Gastrocnemius medialis (tissue), 4 donors: ENCODE measurements at regions not wholly inside any gene's neighbourhood (a gene's known extent, or its start where the extent isn't known, plus 50 kb on each side); places are given as distances from the start of the nearest gene placed in this dataset.

Experiments
- ATAC-seq, 2 donors: fragments of 150-250 bp; one replicate each; pipeline ENCODE4 v1.9.1; 2016
- DNase-seq, 2 donors: peaks; one replicate each; pipeline ENCODE4 v3.0.0-alpha.2; 2019
- H3K27ac ChIP-seq, 4 donors: fragments of 200-600 bp; sonication (generic); 1 replicate in 1 of 4; 2 replicates in 3 of 4; pipeline ENCODE4 v1.5.1; 2016 to 2018; ENCODE audit warnings: mild to moderate bottlenecking in 2 of 4, moderate library complexity in 1 of 4
- H3K27me3 ChIP-seq, 3 donors: fragments of 200-600 bp; sonication (generic) in 2 of 3; 1 replicate in 1 of 3; 2 replicates in 2 of 3; pipeline versions ENCODE4 v1.5.1 to v1.6.0; 2016 to 2019; ENCODE audit warnings: mild to moderate bottlenecking in 1 of 3, moderate library complexity in 1 of 3
- H3K36me3 ChIP-seq, 2 donors: fragments of 200-600 bp; sonication (generic) in 1 of 2; one replicate each; pipeline ENCODE4 v1.5.1; 2017 to 2018
- H3K4me1 ChIP-seq, 2 donors: fragments of 200-600 bp; sonication (generic) in 1 of 2; one replicate each; pipeline ENCODE4 v1.5.1; 2016 to 2017; ENCODE audit warnings: mild to moderate bottlenecking in 2 of 2
- H3K4me3 ChIP-seq, 4 donors: fragments of 200-600 bp; sonication (generic) in 3 of 4; 1 replicate in 1 of 4; 2 replicates in 3 of 4; pipeline ENCODE4 v1.5.1; 2016 to 2019; ENCODE audit warnings: mild to moderate bottlenecking in 2 of 4
- H3K9me3 ChIP-seq, 3 donors: fragments of 200-600 bp; sonication (generic) in 2 of 3; 1 replicate in 1 of 3; 2 replicates in 2 of 3; pipeline ENCODE4 v1.5.1; 2016 to 2019
- CTCF ChIP-seq, 5 experiments: fragments of 450-650 bp in 3 of 5; fragments of 200-600 bp in 2 of 5; sonication (generic) in 2 of 5; IDR thresholded peaks in 4 of 5; conservative IDR thresholded peaks in 1 of 5; 1 replicate in 4 of 5; 2 replicates in 1 of 5; pipeline ENCODE4 v1.5.1; 2016 to 2019; ENCODE audit warnings: antibody characterized with exemption in 5 of 5, mild to moderate bottlenecking in 3 of 5, moderate library complexity in 3 of 5
- POLR2A ChIP-seq, 2 donors: fragments of 450-650 bp; IDR thresholded peaks; one replicate each; pipeline ENCODE4 v1.6.1; 2017; ENCODE audit warnings: antibody characterized with exemption in 2 of 2, mild to moderate bottlenecking in 2 of 2, moderate library complexity in 2 of 2
- in situ Hi-C, 4 donors: fragments of 200-750 bp; cut with MboI; loops; one replicate each; pipeline versions ENCODE4 v1.15.0 to v1.8.0; 2017; ENCODE audit warnings: low sequenced_read_pairs in 4 of 4
- intact Hi-C: fragments of 100-400 bp; cut with DNase I; formaldehyde crosslinking; loops from one replicate; pipeline ENCODE4 v1.15.1; 2023; ENCODE audit warnings: low total_unique reads

DNA sequence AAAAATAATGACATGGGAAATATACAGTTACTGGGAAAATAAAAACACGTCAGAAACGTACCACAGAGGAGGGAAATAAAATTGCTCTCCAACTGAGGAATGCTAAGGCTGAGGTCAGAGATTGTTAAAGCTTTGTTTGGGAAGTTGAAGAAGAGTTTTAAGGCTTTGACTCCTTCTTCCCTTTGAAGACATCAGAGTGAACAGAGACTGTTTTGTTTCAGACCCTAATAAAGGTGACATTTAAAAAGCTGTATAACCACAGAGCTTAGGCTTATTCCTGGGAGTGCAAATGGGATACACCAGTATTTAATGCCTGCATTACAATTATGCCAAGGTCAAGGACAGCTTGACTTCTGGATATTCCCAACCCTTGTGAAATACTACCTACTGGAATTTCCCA is 102.8 kb downstream of the TRIML1 start:
- DNase-seq (no peak), ATAC-seq (no peak)
- no peaks in the 10 kb centered on the region for H3K4me1 ChIP-seq
- H3K9me3 ChIP-seq = no peaks in the 10 kb centered on the region
- no peaks in the 10 kb centered on the region for H3K36me3 ChIP-seq
- TF ChIP-seq POLR2A (IDR thresholded peaks at IDR 0.05) (no peak), CTCF (IDR thresholded peaks at IDR 0.05 in 4 of 5, conservative IDR thresholded peaks at IDR 0.05 in 1 of 5) (no peak)
- H3K4me3 ChIP-seq = no peak overlapping the region
- H3K27ac ChIP-seq = no peak overlapping the region
- intact Hi-C loops (no loop called here), in situ Hi-C loops (no loop called here)
- H3K27me3 ChIP-seq = no peaks in the 10 kb centered on the region

DNA sequence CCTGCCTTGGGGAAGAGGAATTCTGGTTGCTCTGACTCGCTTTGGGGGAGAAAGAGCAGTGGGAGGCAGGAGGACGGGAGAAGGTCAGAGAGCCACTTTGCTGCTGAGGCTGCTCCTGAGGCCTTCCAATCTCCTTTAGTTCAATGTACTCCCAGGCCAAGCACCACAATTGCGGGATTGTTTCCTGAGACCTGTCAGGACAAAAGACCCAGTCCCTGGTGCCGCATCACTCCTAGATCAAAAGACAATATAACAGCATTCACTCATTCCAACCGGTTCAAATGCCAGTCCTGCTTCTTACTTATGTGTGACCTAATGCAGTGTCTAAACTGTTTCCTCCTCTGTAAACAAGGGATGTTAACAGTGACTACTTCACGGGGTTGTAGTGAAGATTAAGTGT is 106.4 kb downstream of the TRIML1 start:
- no peaks in the 10 kb centered on the region for H3K36me3 ChIP-seq
- ATAC-seq (no peak), DNase-seq (no peak)
- in situ Hi-C loops = no loop called here
- H3K9me3 ChIP-seq = no peaks in the 10 kb centered on the region
- intact Hi-C loops = no loop called here
- TF ChIP-seq POLR2A (IDR thresholded peaks at IDR 0.05) (no peak), CTCF (IDR thresholded peaks at IDR 0.05 in 4 of 5, conservative IDR thresholded peaks at IDR 0.05 in 1 of 5) (no peak)
- no peaks in the 10 kb centered on the region for H3K4me1 ChIP-seq
- H3K27me3 ChIP-seq = no peaks in the 10 kb centered on the region
- H3K4me3 ChIP-seq = no peak overlapping the region
- no peak overlapping the region for H3K27ac ChIP-seq

DNA sequence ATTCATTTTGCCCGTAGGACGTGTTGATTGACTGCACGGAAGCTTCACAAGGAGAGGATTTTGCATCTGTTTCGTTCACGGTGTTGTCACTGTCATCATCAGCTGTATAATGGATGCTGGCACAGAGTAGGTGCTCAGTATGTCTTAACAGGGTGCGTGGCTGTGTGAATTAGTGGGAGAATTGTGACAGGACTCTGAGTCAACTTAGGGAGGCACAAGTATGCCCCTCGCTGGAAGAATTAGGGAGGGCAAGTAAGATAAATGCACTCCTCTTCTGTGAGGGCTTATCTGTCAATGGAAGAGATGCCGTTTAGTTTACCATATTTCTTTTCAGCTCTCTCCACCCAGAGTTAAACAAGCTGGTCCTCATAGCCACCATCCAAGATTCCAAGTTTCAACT is 107.2 kb downstream of the TRIML1 start:
- intact Hi-C loops (no loop called here), in situ Hi-C loops (no loop called here)
- H3K9me3 ChIP-seq = no peaks in the 10 kb centered on the region
- H3K4me1 ChIP-seq = no peaks in the 10 kb centered on the region
- DNase-seq = no peak
- no peaks in the 10 kb centered on the region for H3K36me3 ChIP-seq
- no peaks in the 10 kb centered on the region for H3K27me3 ChIP-seq
- no peak for ATAC-seq
- no peak overlapping the region for H3K27ac ChIP-seq
- H3K4me3 ChIP-seq = no peak overlapping the region
- no peak for TF ChIP-seq CTCF (IDR thresholded peaks at IDR 0.05 in 4 of 5, conservative IDR thresholded peaks at IDR 0.05 in 1 of 5)

DNA sequence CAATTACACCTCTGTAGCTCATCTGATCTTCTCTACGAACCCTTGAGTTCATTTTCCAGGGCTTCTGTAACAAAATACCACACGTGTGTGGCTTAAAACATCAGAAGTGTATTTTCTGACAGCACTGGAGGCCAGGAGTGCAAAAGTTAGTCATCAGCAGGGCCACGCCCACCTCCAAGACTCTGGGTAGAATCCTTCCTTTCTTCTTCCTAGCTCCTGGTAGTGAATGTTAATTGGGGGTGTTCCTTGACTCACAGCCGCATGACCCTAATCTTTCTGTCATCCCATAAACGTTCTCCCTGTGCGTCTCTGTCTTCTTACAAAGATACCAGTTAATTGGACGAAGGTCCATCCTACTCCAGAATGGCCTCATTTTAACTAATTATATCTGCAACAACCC is 115.0 kb downstream of the TRIML1 start:
- H3K4me3 ChIP-seq = no peak overlapping the region
- in situ Hi-C loops = no loop called here
- no peak for ATAC-seq
- H3K36me3 ChIP-seq = no peaks in the 10 kb centered on the region
- no peaks in the 10 kb centered on the region for H3K4me1 ChIP-seq
- DNase-seq = no peak
- H3K9me3 ChIP-seq = no peaks in the 10 kb centered on the region
- TF ChIP-seq POLR2A (IDR thresholded peaks at IDR 0.05) (no peak), CTCF (IDR thresholded peaks at IDR 0.05 in 4 of 5, conservative IDR thresholded peaks at IDR 0.05 in 1 of 5) (no peak)
- H3K27me3 ChIP-seq = no peaks in the 10 kb centered on the region
- H3K27ac ChIP-seq = no peak overlapping the region
- intact Hi-C loops = no loop called here

DNA sequence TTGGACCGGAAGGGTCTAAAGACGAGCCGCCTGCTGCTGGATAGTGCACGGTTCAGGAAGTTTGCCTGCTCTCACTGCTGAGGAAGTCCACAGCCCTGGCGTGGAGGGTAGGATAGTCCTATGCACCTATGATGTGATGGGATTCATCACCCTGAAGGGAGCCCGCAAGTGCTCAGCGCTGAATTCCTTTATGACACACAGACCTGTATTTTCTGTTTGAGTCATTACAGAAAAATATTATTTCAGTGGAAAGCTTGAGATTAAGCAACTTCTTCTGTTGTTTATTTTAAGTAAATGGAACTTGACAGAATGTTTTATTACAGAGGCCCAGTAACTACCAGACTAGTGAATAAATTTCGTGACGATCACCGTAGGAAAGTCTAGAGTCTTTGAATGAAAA is 123.2 kb downstream of the TRIML1 start:
- in situ Hi-C loops (no loop called here), intact Hi-C loops (no loop called here)
- ATAC-seq (no peak), DNase-seq (no peak)
- H3K4me3 ChIP-seq = no peak overlapping the region
- TF ChIP-seq CTCF (IDR thresholded peaks at IDR 0.05 in 4 of 5, conservative IDR thresholded peaks at IDR 0.05 in 1 of 5) (no peak), POLR2A (IDR thresholded peaks at IDR 0.05) (no peak)
- no peaks in the 10 kb centered on the region for H3K36me3 ChIP-seq
- no peaks in the 10 kb centered on the region for H3K27me3 ChIP-seq
- H3K27ac ChIP-seq = no peak overlapping the region
- no peaks in the 10 kb centered on the region for H3K9me3 ChIP-seq
- no peaks in the 10 kb centered on the region for H3K4me1 ChIP-seq
